Natural killer cell (primary cell): ENCODE measurements at regions not wholly inside any gene's neighbourhood (a gene's known extent, or its start where the extent isn't known, plus 50 kb on each side); places are given as distances from the start of the nearest gene placed in this dataset.

Experiments used
- ATAC-seq, 3 donors: fragments of 150-1000 bp in 2 of 3; fragments of 200-7000 bp in 1 of 3; cut with Tn5 transposase; 1 replicate in 1 of 3; 2 replicates in 2 of 3; pipeline ENCODE4 v1.10.0; 2021; ENCODE audit warnings: mild to moderate bottlenecking in 2 of 3, moderate library complexity in 2 of 3
- DNase-seq, 2 donors: peaks; one replicate each; pipeline versions ENCODE4 v3.0.0 to v3.0.0-alpha.2; 2013 to 2021; ENCODE audit warnings: mixed read lengths in 1 of 2
- H3K27ac ChIP-seq: one replicate; pipeline ENCODE4 v1.5.1; 2013; ENCODE audit warnings: mild to moderate bottlenecking, low read length
- H3K27me3 ChIP-seq: one replicate; pipeline ENCODE4 v1.6.1; 2013; ENCODE audit warnings: low read length; ENCODE audit not compliant: control insufficient read depth, insufficient read depth
- H3K36me3 ChIP-seq: one replicate; pipeline ENCODE4 v1.6.1; 2013; ENCODE audit warnings: low read length; ENCODE audit not compliant: control insufficient read depth, insufficient read depth
- H3K4me1 ChIP-seq: one replicate; pipeline ENCODE4 v1.6.1; 2013; ENCODE audit warnings: low read length; ENCODE audit not compliant: control insufficient read depth, insufficient read depth
- H3K4me3 ChIP-seq: one replicate; pipeline ENCODE4 v1.5.1; 2013; ENCODE audit warnings: low read length
- H3K9me3 ChIP-seq: one replicate; pipeline ENCODE4 v1.6.1; 2013; ENCODE audit warnings: low read length; ENCODE audit not compliant: control insufficient read depth, insufficient read depth
- H3K27ac Mint-ChIP-seq, 2 donors: one replicate each; pipeline ENCODE4 v1.8.0; 2022; ENCODE audit warnings: mild to moderate bottlenecking in 2 of 2, mixed read lengths in 2 of 2, moderate library complexity in 1 of 2
- H3K27me3 Mint-ChIP-seq, 2 donors: one replicate each; pipeline ENCODE4 v1.8.0; 2022; ENCODE audit warnings: low read depth in 2 of 2, mixed read lengths in 2 of 2
- H3K36me3 Mint-ChIP-seq: one replicate; pipeline ENCODE4 v1.8.0; 2022; ENCODE audit warnings: mixed read lengths
- H3K4me1 Mint-ChIP-seq, 2 donors: one replicate each; pipeline ENCODE4 v1.8.0; 2022; ENCODE audit warnings: mixed read lengths in 2 of 2
- H3K4me3 Mint-ChIP-seq: one replicate; pipeline ENCODE4 v1.8.0; 2022; ENCODE audit warnings: mild to moderate bottlenecking, moderate library complexity, mixed read lengths
- H3K9me3 Mint-ChIP-seq, 2 donors: one replicate each; pipeline ENCODE4 v1.8.0; 2022; ENCODE audit warnings: mixed read lengths in 2 of 2
- WGBS: methylation state at CpG from one replicate; pipeline ENCODE4 v1.1.7; 2013; ENCODE audit warnings: missing lambda C conversion rate; ENCODE audit not compliant: insufficient coverage; 5-methylcytosine and 5-hydroxymethylcytosine counted together
- intact Hi-C: fragments of 100-400 bp; cut with micrococcal nuclease; formaldehyde crosslinking; loops from one replicate; pipeline ENCODE4 v1.14.2; 2022
- TF ChIP-seq, protein P1 (sequence below): fragments of 200-600 bp; IDR thresholded peaks from one replicate; pipeline ENCODE4 v1.8.0; 2022; ENCODE audit warnings: antibody characterized with exemption

GRCh38 chr17:33511670-33512069 is 218.6 kb upstream of the ASIC2 start:
- Histone ChIP-seq H3K4me1 (peaks cover 15% of the 10 kb centered on the region), H3K36me3 (no peaks in the 10 kb centered on the region), H3K27ac (no peak overlapping the region), H3K9me3 (no peaks in the 10 kb centered on the region), H3K4me3 (no peak overlapping the region), H3K27me3 (peaks cover 6% of the 10 kb centered on the region)
- Mint-ChIP-seq H3K9me3 (no peaks in the 10 kb centered on the region), H3K27me3 (peaks cover 15 to 56% of the 10 kb centered on the region in 2 donors), H3K4me1 (peaks cover 12 to 22% of the 10 kb centered on the region in 2 donors), H3K4me3 (peak overlapping the region; percentile 69), H3K27ac (no peak overlapping the region), H3K36me3 (no peaks in the 10 kb centered on the region)
- TF ChIP-seq, protein P1, sequence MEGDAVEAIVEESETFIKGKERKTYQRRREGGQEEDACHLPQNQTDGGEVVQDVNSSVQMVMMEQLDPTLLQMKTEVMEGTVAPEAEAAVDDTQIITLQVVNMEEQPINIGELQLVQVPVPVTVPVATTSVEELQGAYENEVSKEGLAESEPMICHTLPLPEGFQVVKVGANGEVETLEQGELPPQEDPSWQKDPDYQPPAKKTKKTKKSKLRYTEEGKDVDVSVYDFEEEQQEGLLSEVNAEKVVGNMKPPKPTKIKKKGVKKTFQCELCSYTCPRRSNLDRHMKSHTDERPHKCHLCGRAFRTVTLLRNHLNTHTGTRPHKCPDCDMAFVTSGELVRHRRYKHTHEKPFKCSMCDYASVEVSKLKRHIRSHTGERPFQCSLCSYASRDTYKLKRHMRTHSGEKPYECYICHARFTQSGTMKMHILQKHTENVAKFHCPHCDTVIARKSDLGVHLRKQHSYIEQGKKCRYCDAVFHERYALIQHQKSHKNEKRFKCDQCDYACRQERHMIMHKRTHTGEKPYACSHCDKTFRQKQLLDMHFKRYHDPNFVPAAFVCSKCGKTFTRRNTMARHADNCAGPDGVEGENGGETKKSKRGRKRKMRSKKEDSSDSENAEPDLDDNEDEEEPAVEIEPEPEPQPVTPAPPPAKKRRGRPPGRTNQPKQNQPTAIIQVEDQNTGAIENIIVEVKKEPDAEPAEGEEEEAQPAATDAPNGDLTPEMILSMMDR: no peak
- ATAC-seq (peak in 1 of 3 donors; percentile 67), DNase-seq (no peak)
- intact Hi-C loops: no loop called here
- 0% methylated on average over 1 of the region's 2 CpGs for WGBS

DNA sequence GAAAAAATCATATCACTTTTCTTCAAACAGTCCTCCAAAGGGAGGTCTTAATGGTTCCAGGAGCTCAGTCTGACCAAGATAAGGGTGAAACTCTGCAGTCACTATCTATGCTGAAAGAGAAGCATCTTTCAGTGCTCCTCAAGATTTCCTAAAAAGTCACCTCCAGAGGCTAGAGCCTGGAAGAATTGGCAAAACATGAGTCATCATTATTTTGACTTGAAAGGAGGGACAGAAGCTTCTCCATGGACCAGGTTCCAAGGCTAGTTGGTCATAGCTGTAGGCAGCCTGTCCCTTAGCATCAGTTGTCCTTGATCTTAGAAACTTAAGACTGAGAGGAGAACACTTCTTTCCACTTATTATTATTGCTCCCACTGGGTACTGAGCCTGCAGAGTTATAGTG is 219.0 kb upstream of the ASIC2 start:
- Mint-ChIP-seq H3K4me1 (peaks cover 12 to 18% of the 10 kb centered on the region in 2 donors), H3K27me3 (peaks cover 10 to 51% of the 10 kb centered on the region in 2 donors), H3K9me3 (no peaks in the 10 kb centered on the region), H3K36me3 (no peaks in the 10 kb centered on the region), H3K27ac (no peak overlapping the region), H3K4me3 (no peak overlapping the region)
- intact Hi-C loops: no loop called here
- no peaks in the 10 kb centered on the region for H3K36me3 ChIP-seq
- DNase-seq (no peak), ATAC-seq (no peak)
- H3K4me1 ChIP-seq: peaks cover 15% of the 10 kb centered on the region
- no peaks in the 10 kb centered on the region for H3K9me3 ChIP-seq
- no peak overlapping the region for H3K4me3 ChIP-seq
- H3K27me3 ChIP-seq: peaks cover 6% of the 10 kb centered on the region
- TF ChIP-seq, protein P1: no peak
- no peak overlapping the region for H3K27ac ChIP-seq

GRCh38 chr17:33513769-33514168 is 220.7 kb upstream of the ASIC2 start:
- peaks cover 4 to 38% of the 10 kb centered on the region in 2 donors for H3K27me3 Mint-ChIP-seq
- H3K4me1 Mint-ChIP-seq: peaks cover 12 to 16% of the 10 kb centered on the region in 2 donors
- H3K36me3 Mint-ChIP-seq: no peaks in the 10 kb centered on the region
- TF ChIP-seq, protein P1: no peak
- Histone ChIP-seq H3K27ac (no peak overlapping the region), H3K9me3 (no peaks in the 10 kb centered on the region), H3K4me3 (no peak overlapping the region), H3K4me1 (peaks cover 15% of the 10 kb centered on the region), H3K36me3 (no peaks in the 10 kb centered on the region), H3K27me3 (peaks cover 2% of the 10 kb centered on the region)
- WGBS: 85% methylated on average over 5 of the region's 5 CpGs
- no peak overlapping the region for H3K27ac Mint-ChIP-seq
- no peak for DNase-seq
- intact Hi-C loops: no loop called here
- ATAC-seq: no peak
- no peaks in the 10 kb centered on the region for H3K9me3 Mint-ChIP-seq
- no peak overlapping the region for H3K4me3 Mint-ChIP-seq

GRCh38 chr17:33514369-33514768 is 221.3 kb upstream of the ASIC2 start:
- H3K4me3 Mint-ChIP-seq: no peak overlapping the region
- no peak for DNase-seq
- H3K27ac Mint-ChIP-seq: no peak overlapping the region
- ATAC-seq: no peak
- H3K27me3 Mint-ChIP-seq: peaks cover 4 to 36% of the 10 kb centered on the region in 2 donors
- TF ChIP-seq, protein P1: no peak
- no peaks in the 10 kb centered on the region for H3K9me3 ChIP-seq
- WGBS: 89% methylated on average over 4 of the region's 6 CpGs
- no peaks in the 10 kb centered on the region for H3K9me3 Mint-ChIP-seq
- no peak overlapping the region for H3K27ac ChIP-seq
- H3K4me1 ChIP-seq: peaks cover 15% of the 10 kb centered on the region
- H3K4me1 Mint-ChIP-seq: peaks cover 12 to 16% of the 10 kb centered on the region in 2 donors
- intact Hi-C loops: no loop called here
- H3K36me3 ChIP-seq: no peaks in the 10 kb centered on the region
- H3K36me3 Mint-ChIP-seq: no peaks in the 10 kb centered on the region
- H3K4me3 ChIP-seq: no peak overlapping the region
- peaks cover 2% of the 10 kb centered on the region for H3K27me3 ChIP-seq
